ENCODE measurements at regions not wholly inside any gene's neighbourhood (a gene's known extent, or its start where the extent isn't known, plus 50 kb on each side); places are given as distances from the start of the nearest gene placed in this dataset.

DNA sequence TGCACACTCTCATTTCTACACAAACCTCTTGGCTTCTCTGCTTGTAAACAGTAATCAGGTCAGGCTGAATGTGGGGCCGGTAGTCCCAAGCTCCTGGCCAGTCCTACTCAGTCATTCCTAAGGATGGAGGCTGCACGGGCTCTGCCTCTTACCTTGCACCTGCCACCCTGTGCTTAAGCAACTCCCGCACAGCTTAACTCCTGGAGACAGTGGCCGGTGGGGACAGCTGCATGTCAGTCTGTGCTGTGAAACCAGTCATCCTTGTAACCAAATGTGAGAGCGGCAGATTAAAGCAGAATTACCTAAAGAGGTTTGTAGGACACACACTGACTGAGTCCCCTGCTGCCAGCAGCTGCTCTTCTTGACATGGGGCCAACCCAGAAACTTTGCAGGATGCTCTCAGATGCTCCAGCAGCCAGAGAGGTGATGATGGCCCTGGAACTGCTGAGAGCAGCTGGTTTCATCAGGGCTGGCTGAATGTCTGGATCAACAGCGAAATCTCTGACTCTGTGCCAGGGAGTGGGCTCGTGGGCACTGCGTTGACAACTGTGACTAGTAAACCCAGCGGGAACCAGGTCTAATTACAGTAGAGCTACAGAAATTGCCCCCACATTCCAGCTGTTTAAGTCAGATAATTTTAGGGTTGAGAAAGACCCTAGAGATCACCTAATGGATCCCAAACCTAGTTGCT is 123.7 kb downstream of the ANAPC4 start (continued):
- TF ChIP-seq, protein P1, sequence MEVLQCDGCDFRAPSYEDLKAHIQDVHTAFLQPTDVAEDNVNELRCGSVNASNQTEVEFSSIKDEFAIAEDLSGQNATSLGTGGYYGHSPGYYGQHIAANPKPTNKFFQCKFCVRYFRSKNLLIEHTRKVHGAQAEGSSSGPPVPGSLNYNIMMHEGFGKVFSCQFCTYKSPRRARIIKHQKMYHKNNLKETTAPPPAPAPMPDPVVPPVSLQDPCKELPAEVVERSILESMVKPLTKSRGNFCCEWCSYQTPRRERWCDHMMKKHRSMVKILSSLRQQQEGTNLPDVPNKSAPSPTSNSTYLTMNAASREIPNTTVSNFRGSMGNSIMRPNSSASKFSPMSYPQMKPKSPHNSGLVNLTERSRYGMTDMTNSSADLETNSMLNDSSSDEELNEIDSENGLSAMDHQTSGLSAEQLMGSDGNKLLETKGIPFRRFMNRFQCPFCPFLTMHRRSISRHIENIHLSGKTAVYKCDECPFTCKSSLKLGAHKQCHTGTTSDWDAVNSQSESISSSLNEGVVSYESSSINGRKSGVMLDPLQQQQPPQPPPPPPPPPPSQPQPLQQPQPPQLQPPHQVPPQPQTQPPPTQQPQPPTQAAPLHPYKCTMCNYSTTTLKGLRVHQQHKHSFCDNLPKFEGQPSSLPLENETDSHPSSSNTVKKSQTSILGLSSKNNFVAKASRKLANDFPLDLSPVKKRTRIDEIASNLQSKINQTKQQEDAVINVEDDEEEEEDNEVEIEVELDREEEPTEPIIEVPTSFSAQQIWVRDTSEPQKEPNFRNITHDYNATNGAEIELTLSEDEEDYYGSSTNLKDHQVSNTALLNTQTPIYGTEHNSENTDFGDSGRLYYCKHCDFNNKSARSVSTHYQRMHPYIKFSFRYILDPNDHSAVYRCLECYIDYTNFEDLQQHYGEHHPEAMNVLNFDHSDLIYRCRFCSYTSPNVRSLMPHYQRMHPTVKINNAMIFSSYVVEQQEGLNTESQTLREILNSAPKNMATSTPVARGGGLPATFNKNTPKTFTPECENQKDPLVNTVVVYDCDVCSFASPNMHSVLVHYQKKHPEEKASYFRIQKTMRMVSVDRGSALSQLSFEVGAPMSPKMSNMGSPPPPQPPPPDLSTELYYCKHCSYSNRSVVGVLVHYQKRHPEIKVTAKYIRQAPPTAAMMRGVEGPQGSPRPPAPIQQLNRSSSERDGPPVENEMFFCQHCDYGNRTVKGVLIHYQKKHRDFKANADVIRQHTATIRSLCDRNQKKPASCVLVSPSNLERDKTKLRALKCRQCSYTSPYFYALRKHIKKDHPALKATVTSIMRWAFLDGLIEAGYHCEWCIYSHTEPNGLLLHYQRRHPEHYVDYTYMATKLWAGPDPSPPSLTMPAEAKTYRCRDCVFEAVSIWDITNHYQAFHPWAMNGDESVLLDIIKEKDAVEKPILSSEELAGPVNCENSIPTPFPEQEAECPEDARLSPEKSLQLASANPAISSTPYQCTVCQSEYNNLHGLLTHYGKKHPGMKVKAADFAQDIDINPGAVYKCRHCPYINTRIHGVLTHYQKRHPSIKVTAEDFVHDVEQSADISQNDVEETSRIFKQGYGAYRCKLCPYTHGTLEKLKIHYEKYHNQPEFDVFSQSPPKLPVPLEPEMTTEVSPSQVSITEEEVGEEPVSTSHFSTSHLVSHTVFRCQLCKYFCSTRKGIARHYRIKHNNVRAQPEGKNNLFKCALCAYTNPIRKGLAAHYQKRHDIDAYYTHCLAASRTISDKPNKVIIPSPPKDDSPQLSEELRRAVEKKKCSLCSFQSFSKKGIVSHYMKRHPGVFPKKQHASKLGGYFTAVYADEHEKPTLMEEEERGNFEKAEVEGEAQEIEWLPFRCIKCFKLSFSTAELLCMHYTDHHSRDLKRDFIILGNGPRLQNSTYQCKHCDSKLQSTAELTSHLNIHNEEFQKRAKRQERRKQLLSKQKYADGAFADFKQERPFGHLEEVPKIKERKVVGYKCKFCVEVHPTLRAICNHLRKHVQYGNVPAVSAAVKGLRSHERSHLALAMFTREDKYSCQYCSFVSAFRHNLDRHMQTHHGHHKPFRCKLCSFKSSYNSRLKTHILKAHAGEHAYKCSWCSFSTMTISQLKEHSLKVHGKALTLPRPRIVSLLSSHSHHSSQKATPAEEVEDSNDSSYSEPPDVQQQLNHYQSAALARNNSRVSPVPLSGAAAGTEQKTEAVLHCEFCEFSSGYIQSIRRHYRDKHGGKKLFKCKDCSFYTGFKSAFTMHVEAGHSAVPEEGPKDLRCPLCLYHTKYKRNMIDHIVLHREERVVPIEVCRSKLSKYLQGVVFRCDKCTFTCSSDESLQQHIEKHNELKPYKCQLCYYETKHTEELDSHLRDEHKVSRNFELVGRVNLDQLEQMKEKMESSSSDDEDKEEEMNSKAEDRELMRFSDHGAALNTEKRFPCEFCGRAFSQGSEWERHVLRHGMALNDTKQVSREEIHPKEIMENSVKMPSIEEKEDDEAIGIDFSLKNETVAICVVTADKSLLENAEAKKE (CRISPR knock-in tag; IDR thresholded peaks at IDR 0.05), result no peak
- no peak for TF ChIP-seq ZNF114 (CRISPR knock-in tag; IDR thresholded peaks at IDR 0.05)
- TF ChIP-seq EZH2phosphoT487 (IDR thresholded peaks at IDR 0.05; ENCODE audit: unreplicated experiment), result no peak
- no peak for TF ChIP-seq NANOG (IDR thresholded peaks at IDR 0.05; ENCODE audit: borderline replicate concordance)
- TF ChIP-seq, protein P2, sequence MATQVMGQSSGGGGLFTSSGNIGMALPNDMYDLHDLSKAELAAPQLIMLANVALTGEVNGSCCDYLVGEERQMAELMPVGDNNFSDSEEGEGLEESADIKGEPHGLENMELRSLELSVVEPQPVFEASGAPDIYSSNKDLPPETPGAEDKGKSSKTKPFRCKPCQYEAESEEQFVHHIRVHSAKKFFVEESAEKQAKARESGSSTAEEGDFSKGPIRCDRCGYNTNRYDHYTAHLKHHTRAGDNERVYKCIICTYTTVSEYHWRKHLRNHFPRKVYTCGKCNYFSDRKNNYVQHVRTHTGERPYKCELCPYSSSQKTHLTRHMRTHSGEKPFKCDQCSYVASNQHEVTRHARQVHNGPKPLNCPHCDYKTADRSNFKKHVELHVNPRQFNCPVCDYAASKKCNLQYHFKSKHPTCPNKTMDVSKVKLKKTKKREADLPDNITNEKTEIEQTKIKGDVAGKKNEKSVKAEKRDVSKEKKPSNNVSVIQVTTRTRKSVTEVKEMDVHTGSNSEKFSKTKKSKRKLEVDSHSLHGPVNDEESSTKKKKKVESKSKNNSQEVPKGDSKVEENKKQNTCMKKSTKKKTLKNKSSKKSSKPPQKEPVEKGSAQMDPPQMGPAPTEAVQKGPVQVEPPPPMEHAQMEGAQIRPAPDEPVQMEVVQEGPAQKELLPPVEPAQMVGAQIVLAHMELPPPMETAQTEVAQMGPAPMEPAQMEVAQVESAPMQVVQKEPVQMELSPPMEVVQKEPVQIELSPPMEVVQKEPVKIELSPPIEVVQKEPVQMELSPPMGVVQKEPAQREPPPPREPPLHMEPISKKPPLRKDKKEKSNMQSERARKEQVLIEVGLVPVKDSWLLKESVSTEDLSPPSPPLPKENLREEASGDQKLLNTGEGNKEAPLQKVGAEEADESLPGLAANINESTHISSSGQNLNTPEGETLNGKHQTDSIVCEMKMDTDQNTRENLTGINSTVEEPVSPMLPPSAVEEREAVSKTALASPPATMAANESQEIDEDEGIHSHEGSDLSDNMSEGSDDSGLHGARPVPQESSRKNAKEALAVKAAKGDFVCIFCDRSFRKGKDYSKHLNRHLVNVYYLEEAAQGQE (IDR thresholded peaks at IDR 0.05; ENCODE audit: unreplicated experiment), result no peak
- TF ChIP-seq CREB1 (CRISPR knock-in tag; IDR thresholded peaks at IDR 0.05; ENCODE audit: low read depth), result no peak
